ENCODE measurements at regions not wholly inside any gene's neighbourhood (a gene's known extent, or its start where the extent isn't known, plus 50 kb on each side); places are given as distances from the start of the nearest gene placed in this dataset.

DNA sequence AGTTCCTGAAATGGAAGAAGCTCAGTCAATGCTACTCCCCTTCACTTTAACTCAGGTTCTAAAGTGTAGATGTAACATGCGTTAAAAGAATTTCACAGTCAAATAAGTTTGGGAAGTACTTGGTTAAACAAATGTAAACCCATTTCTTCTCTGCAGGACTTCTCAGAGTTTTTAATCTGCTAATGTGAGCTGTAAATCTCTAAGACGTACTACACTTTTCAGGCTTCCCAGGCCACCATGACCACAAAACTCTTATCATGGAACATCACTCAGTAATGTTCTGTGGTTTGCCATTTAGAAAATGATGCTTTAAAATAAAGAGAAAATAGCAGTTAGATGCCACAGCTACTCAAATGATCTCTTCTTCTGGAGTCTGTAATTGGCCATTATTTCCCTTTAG is 104.3 kb downstream of the HHIPL2 start:
- TF ChIP-seq, protein P1, sequence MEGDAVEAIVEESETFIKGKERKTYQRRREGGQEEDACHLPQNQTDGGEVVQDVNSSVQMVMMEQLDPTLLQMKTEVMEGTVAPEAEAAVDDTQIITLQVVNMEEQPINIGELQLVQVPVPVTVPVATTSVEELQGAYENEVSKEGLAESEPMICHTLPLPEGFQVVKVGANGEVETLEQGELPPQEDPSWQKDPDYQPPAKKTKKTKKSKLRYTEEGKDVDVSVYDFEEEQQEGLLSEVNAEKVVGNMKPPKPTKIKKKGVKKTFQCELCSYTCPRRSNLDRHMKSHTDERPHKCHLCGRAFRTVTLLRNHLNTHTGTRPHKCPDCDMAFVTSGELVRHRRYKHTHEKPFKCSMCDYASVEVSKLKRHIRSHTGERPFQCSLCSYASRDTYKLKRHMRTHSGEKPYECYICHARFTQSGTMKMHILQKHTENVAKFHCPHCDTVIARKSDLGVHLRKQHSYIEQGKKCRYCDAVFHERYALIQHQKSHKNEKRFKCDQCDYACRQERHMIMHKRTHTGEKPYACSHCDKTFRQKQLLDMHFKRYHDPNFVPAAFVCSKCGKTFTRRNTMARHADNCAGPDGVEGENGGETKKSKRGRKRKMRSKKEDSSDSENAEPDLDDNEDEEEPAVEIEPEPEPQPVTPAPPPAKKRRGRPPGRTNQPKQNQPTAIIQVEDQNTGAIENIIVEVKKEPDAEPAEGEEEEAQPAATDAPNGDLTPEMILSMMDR (IDR thresholded peaks at IDR 0.05; ENCODE audit: low read depth, low read length, missing control alignments) = no peak
- no peak for DNase-seq (ENCODE audit: low read depth)
- H3K4me3 ChIP-seq (ENCODE audit: low read depth, low read length) = no peak overlapping the region

DNA sequence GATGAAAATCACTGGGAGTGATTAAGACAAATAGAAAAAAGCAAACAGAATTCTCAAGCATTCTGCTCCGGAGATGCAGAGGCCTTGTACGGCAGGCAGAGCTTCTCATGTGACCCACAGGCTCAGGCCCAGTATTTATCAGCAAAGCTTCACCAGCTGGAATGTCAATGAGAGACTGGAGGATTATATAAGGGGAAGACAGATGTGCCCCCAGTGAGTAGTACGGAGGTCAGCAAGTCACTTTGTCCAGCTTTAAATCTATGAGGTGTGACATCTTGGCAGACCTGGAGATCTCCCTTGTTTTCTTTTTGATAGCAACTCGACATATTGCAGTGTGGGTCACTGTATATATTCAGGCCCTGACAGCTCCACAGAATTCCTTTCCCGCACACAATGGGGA is 106.8 kb downstream of the HHIPL2 start:
- TF ChIP-seq, protein P1 (IDR thresholded peaks at IDR 0.05; ENCODE audit: low read depth, low read length, missing control alignments) = no peak
- DNase-seq (ENCODE audit: low read depth) = no peak
- H3K4me3 ChIP-seq (ENCODE audit: low read depth, low read length) = no peak overlapping the region

DNA sequence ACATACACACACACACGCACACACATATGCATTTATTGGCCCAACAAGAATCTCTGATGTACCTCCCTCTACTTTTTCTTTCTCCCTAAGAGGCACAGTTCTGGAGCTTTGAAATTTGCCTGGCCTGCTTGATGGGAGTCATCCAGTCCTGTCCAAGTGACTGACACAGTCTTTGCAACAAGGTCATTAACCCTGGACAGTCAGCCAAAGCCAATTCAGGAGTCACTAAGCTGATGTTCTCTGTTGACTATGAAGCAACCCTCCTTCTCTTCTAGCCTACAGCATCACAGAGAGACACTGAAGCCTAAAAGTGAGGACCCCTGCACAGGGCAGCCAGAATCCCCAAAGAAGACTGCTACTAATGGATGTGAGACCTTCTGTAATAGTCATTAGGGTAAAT is 123.1 kb downstream of the HHIPL2 start:
- TF ChIP-seq, protein P1 (IDR thresholded peaks at IDR 0.05; ENCODE audit: low read depth, low read length, missing control alignments) = no peak
- H3K4me3 ChIP-seq (ENCODE audit: low read depth, low read length) = no peak overlapping the region
- no peak for DNase-seq (ENCODE audit: low read depth)

DNA sequence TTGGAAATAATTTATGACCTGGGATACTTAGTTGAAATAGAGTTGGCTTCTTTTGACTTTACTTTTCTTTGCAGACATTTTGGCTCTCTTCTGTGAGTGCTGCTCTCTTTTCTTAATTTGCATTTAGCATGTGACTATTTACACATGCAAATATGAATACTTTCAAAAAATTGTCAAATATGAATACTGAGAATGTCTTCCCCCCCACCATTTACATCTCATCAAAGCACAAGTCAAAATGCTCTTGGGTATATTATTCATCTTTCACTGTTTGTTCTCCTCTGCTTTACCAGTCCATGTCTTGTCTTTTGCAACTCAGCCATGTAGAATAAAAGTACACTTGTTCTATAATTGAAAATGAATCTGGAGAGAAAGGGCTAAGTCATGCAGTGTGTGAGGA is 126.5 kb downstream of the HHIPL2 start:
- DNase-seq (ENCODE audit: low read depth) = no peak
- no peak overlapping the region for H3K4me3 ChIP-seq (ENCODE audit: low read depth, low read length)
- TF ChIP-seq, protein P1 (IDR thresholded peaks at IDR 0.05; ENCODE audit: low read depth, low read length, missing control alignments) = no peak

DNA sequence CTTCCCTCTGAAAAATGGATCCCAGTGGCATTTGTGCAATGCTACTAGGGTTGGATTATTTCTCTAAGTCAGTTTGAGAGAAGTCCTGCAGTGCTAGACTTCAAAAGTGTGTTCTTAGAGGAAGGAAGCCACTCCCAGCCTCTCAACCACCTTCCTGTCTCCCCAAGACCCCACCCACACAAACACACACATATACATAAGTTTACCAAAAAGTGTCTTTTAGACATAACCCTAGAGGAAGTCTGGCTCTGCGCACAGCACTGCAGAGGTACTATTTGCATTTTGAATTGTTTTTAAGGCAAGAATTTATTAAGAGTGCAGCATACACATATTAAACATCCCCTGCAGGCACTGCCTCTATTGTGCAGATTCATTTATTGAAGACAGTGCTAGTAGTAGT is 127.3 kb downstream of the HHIPL2 start:
- DNase-seq (ENCODE audit: low read depth) = peak; percentile 7
- no peak overlapping the region for H3K4me3 ChIP-seq (ENCODE audit: low read depth, low read length)
- TF ChIP-seq, protein P1 (IDR thresholded peaks at IDR 0.05; ENCODE audit: low read depth, low read length, missing control alignments) = no peak

GRCh38 chr1:222418654-222419053 is 129.2 kb downstream of the HHIPL2 start:
- DNase-seq (ENCODE audit: low read depth) = no peak
- no peak overlapping the region for H3K4me3 ChIP-seq (ENCODE audit: low read depth, low read length)
- TF ChIP-seq, protein P1 (IDR thresholded peaks at IDR 0.05; ENCODE audit: low read depth, low read length, missing control alignments) = no peak

- H3K4me3 ChIP-seq (ENCODE audit: low read depth, low read length) = no peak overlapping the region
- TF ChIP-seq, protein P1 (IDR thresholded peaks at IDR 0.05; ENCODE audit: low read depth, low read length, missing control alignments) = no peak
- DNase-seq (ENCODE audit: low read depth) = no peak
Observed at GRCh38 chr1:222417264-222417663, 130.6 kb downstream of the HHIPL2 start.

Measured in GM12864 (cell line).